Right atrium auricular region (tissue), 2 donors: ENCODE measurements at regions not wholly inside any gene's neighbourhood (a gene's known extent, or its start where the extent isn't known, plus 50 kb on each side); places are given as distances from the start of the nearest gene placed in this dataset.
A peak's percentile ranks its signal among the peaks of the same experiment; 100 is the strongest.

Experiments
- DNase-seq: peaks from one replicate; pipeline ENCODE4 v3.0.0-alpha.2; 2019; ENCODE audit warnings: low spot score
- H3K27ac ChIP-seq, 2 donors: fragments of 200-600 bp; sonication (generic); 1 replicate in 1 of 2; 2 replicates in 1 of 2; pipeline ENCODE4 v1.5.1; 2016 to 2019
- H3K27me3 ChIP-seq, 2 donors: fragments of 200-600 bp; sonication (generic); one replicate each; pipeline versions ENCODE4 v1.5.1 to v1.6.0; 2017 to 2019
- H3K36me3 ChIP-seq: fragments of 200-600 bp; sonication (generic); one replicate; pipeline ENCODE4 v1.5.1; 2016
- H3K4me1 ChIP-seq, 2 donors: fragments of 200-600 bp; sonication (generic); one replicate each; pipeline versions ENCODE4 v1.5.1 to v1.6.0; 2017 to 2019
- H3K4me3 ChIP-seq, 2 donors: fragments of 200-600 bp; sonication (generic); 1 replicate in 1 of 2; 2 replicates in 1 of 2; pipeline ENCODE4 v1.5.1; 2017 to 2019; ENCODE audit warnings: mild to moderate bottlenecking in 1 of 2, moderate library complexity in 1 of 2
- H3K9me3 ChIP-seq, 2 donors: fragments of 200-600 bp; sonication (generic); one replicate each; pipeline ENCODE4 v1.5.1; 2019
- CTCF ChIP-seq, 2 donors: fragments of 200-600 bp; sonication (generic); IDR thresholded peaks; one replicate each; pipeline ENCODE4 v1.5.1; 2019; ENCODE audit warnings: antibody characterized with exemption in 2 of 2

GRCh38 chr11:87397011-87397865, 359.5 kb downstream of the TMEM135 start:
- Histone ChIP-seq H3K9me3 (peaks cover 0 to 16% of the 10 kb centered on the region in 2 donors), H3K27me3 (no peaks in the 10 kb centered on the region), H3K36me3 (no peaks in the 10 kb centered on the region), H3K4me1 (no peaks in the 10 kb centered on the region), H3K27ac (no peak overlapping the region), H3K4me3 (no peak overlapping the region)
- no peak for TF ChIP-seq CTCF (IDR thresholded peaks at IDR 0.05)
- DNase-seq, result no peak

- Histone ChIP-seq H3K4me1 (no peaks in the 10 kb centered on the region), H3K27ac (no peak overlapping the region), H3K9me3 (peaks cover 0 to 16% of the 10 kb centered on the region in 2 donors), H3K27me3 (no peaks in the 10 kb centered on the region), H3K36me3 (no peaks in the 10 kb centered on the region), H3K4me3 (no peak overlapping the region)
- no peak for DNase-seq
- TF ChIP-seq CTCF (IDR thresholded peaks at IDR 0.05), result no peak
Measured at GRCh38 chr11:87394924-87395323, 357.2 kb downstream of the TMEM135 start.

- Histone ChIP-seq H3K27ac (peak overlapping the region in 1 of 2 donors; percentile 51), H3K4me3 (no peak overlapping the region), H3K9me3 (peaks cover 0 to 25% of the 10 kb centered on the region in 2 donors), H3K36me3 (no peaks in the 10 kb centered on the region), H3K4me1 (no peaks in the 10 kb centered on the region), H3K27me3 (no peaks in the 10 kb centered on the region)
- no peak for DNase-seq
- TF ChIP-seq CTCF (IDR thresholded peaks at IDR 0.05), result no peak
Measured at GRCh38 chr11:87392665-87393064, 354.9 kb downstream of the TMEM135 start.

- H3K27ac ChIP-seq, result peak overlapping the region; percentile 31 to 51
- TF ChIP-seq CTCF (IDR thresholded peaks at IDR 0.05), result no peak
Measured at GRCh38 chr11:87391496-87391895, 353.8 kb downstream of the TMEM135 start.

GRCh38 chr11:87384078-87384729, 346.5 kb downstream of the TMEM135 start:
- Histone ChIP-seq H3K9me3 (peaks cover 0 to 20% of the 10 kb centered on the region in 2 donors), H3K27ac (no peak overlapping the region), H3K27me3 (no peaks in the 10 kb centered on the region), H3K4me3 (no peak overlapping the region), H3K4me1 (peaks cover 0 to 10% of the 10 kb centered on the region in 2 donors), H3K36me3 (no peaks in the 10 kb centered on the region)
- no peak for TF ChIP-seq CTCF (IDR thresholded peaks at IDR 0.05)
- no peak for DNase-seq

More at GRCh38 chr11:87391496-87391895, 353.8 kb downstream of the TMEM135 start:
- H3K4me1 ChIP-seq, result no peaks in the 10 kb centered on the region
- H3K36me3 ChIP-seq, result no peaks in the 10 kb centered on the region
- no peaks in the 10 kb centered on the region for H3K27me3 ChIP-seq
- DNase-seq, result no peak
- H3K9me3 ChIP-seq, result peaks cover 0 to 26% of the 10 kb centered on the region in 2 donors
- no peak overlapping the region for H3K4me3 ChIP-seq
